IMR-90 (cell line): ENCODE measurements at regions not wholly inside any gene's neighbourhood (a gene's known extent, or its start where the extent isn't known, plus 50 kb on each side); places are given as distances from the start of the nearest gene placed in this dataset.

Source experiments
- ATAC-seq: fragments of 200-7000 bp; cut with Tn5 transposase; 2 replicates; pipeline ENCODE4 v1.9.1; 2020; ENCODE audit warnings: low read depth, mild to moderate bottlenecking, moderate library complexity
- BruUV-seq: library from RNA; stranded (reverse); fragments of 400-500 nt; replicated peaks from 2 replicates; lab custom pipeline; 2021; lab: Mats Ljungman, UMichigan
- CTCF ChIA-PET: fragments of 300-600 bp; formaldehyde crosslinking; extraction: SDS; loops from one replicate; lab custom pipeline; 2021; ENCODE audit warnings: antibody characterized with exemption; lab: Yijun Ruan, JAX
- POLR2A ChIA-PET: fragments of 300-600 bp; sonication (Branson Sonifier 250); formaldehyde crosslinking; loops from one replicate; lab custom pipeline; 2022; ENCODE audit warnings: antibody characterized with exemption; ENCODE audit not compliant: unreplicated experiment; lab: Charles Lee
- DNase-seq: peaks from one replicate; pipeline ENCODE4 v3.0.0; 2013
- H2AFZ ChIP-seq: replicated peaks from 2 replicates; pipeline ENCODE3; 2013; ENCODE audit warnings: low read length, mild to moderate bottlenecking; ENCODE audit not compliant: poor library complexity
- H2AK5ac ChIP-seq: 2 replicates; pipeline ENCODE4 v1.6.1; 2013; ENCODE audit warnings: low read depth, low read length, inconsistent platforms
- H2AK9ac ChIP-seq: replicated peaks from 2 replicates; pipeline ENCODE3; 2013; ENCODE audit warnings: mild to moderate bottlenecking, low read depth, low read length, moderate library complexity; ENCODE audit not compliant: poor library complexity
- H2BK120ac ChIP-seq: 2 replicates; pipeline ENCODE4 v1.6.1; 2013; ENCODE audit warnings: low read depth, low read length, inconsistent platforms
- H2BK15ac ChIP-seq: 3 replicates; pipeline ENCODE4 v1.6.1; 2013; ENCODE audit warnings: low read depth, low read length, inconsistent platforms
- H2BK20ac ChIP-seq: 2 replicates; pipeline ENCODE4 v1.6.1; 2013; ENCODE audit warnings: low read depth, mild to moderate bottlenecking, inconsistent platforms, low read length, moderate library complexity
- H2BK5ac ChIP-seq: 2 replicates; pipeline ENCODE4 v1.6.1; 2013; ENCODE audit warnings: mild to moderate bottlenecking, low read depth, low read length, inconsistent platforms; ENCODE audit not compliant: poor library complexity, severe bottlenecking
- H3K14ac ChIP-seq: replicated peaks from 2 replicates; pipeline ENCODE4 v1.6.1; 2013; ENCODE audit warnings: low read depth, low read length, inconsistent platforms
- H3K18ac ChIP-seq: 2 replicates; pipeline ENCODE4 v1.6.1; 2013; ENCODE audit warnings: low read depth, low read length, control low read depth
- H3K23ac ChIP-seq: 2 replicates; pipeline ENCODE4 v1.6.1; 2013; ENCODE audit warnings: low read depth, low read length, inconsistent platforms
- H3K27ac ChIP-seq: 2 replicates; pipeline ENCODE4 v1.5.1; 2013; ENCODE audit warnings: mild to moderate bottlenecking, control low read depth, low read length; ENCODE audit not compliant: insufficient read depth
- H3K27me3 ChIP-seq: 2 replicates; pipeline ENCODE4 v1.6.1; 2013; ENCODE audit warnings: low read length; ENCODE audit not compliant: control insufficient read depth, insufficient read depth
- H3K36me3 ChIP-seq: 2 replicates; pipeline ENCODE4 v1.6.1; 2013; ENCODE audit warnings: low read length, mixed read lengths; ENCODE audit not compliant: control insufficient read depth, insufficient read depth
- H3K4ac ChIP-seq: 2 replicates; pipeline ENCODE4 v1.6.1; 2013; ENCODE audit warnings: low read depth, low read length, inconsistent platforms
- H3K4me1 ChIP-seq: 2 replicates; pipeline ENCODE4 v1.6.1; 2013; ENCODE audit warnings: low read length, mixed read lengths; ENCODE audit not compliant: control insufficient read depth, insufficient read depth
- H3K4me2 ChIP-seq: 2 replicates; pipeline ENCODE4 v1.6.1; 2013; ENCODE audit warnings: low read depth, mild to moderate bottlenecking, control low read depth, low read length, moderate library complexity
- H3K4me3 ChIP-seq: 2 replicates; pipeline ENCODE4 v1.5.1; 2013; ENCODE audit warnings: low read depth, mild to moderate bottlenecking, control low read depth, low read length, moderate library complexity; ENCODE audit not compliant: insufficient read depth
- H3K56ac ChIP-seq: 2 replicates; pipeline ENCODE4 v1.6.1; 2013; ENCODE audit warnings: low read length, inconsistent platforms; ENCODE audit not compliant: insufficient read depth; ENCODE audit errors: extremely low read depth
- H3K79me1 ChIP-seq, 2 experiments: 2 replicates each; pipeline ENCODE4 v1.6.1; 2013; ENCODE audit warnings: low read length in 2 of 2, inconsistent platforms in 1 of 2, low read depth in 1 of 2
- H3K9ac ChIP-seq: 2 replicates; pipeline ENCODE4 v1.6.1; 2013; ENCODE audit warnings: low read depth, low read length, control low read depth
- H3K9me1 ChIP-seq: 2 replicates; pipeline ENCODE4 v1.6.1; 2013; ENCODE audit warnings: low read length, inconsistent platforms; ENCODE audit not compliant: insufficient read depth
- H3K9me3 ChIP-seq: 2 replicates; pipeline ENCODE4 v1.6.1; 2013; ENCODE audit warnings: low read length; ENCODE audit not compliant: control insufficient read depth, insufficient read depth
- H4K20me1 ChIP-seq: 2 replicates; pipeline ENCODE4 v1.6.1; 2013; ENCODE audit warnings: low read length, inconsistent platforms; ENCODE audit not compliant: insufficient read depth
- H4K5ac ChIP-seq: 2 replicates; pipeline ENCODE4 v1.6.1; 2013; ENCODE audit warnings: mild to moderate bottlenecking, low read depth, low read length, control low read depth
- H4K8ac ChIP-seq, 2 experiments: 2 replicates each; pipeline ENCODE4 v1.6.1; 2013; ENCODE audit warnings: low read depth in 2 of 2, low read length in 2 of 2, control low read depth in 1 of 2, inconsistent platforms in 1 of 2
- H4K91ac ChIP-seq: 2 replicates; pipeline ENCODE4 v1.6.1; 2013; ENCODE audit warnings: low read depth, low read length, inconsistent platforms; ENCODE audit not compliant: insufficient read depth
- BHLHE40 ChIP-seq: fragments of 150-350 bp; IDR thresholded peaks from 2 replicates; pipeline ENCODE4 v1.6.1; 2016; ENCODE audit warnings: mild to moderate bottlenecking, low read depth, low read length
- CEBPB ChIP-seq: IDR thresholded peaks from 2 replicates; pipeline ENCODE4 v1.6.1; 2012; ENCODE audit warnings: low read depth, low read length, improper control_type of control experiment
- CHD1 ChIP-seq: IDR thresholded peaks from 2 replicates; pipeline ENCODE4 v1.6.1; 2012; ENCODE audit warnings: low read depth, low read length, improper control_type of control experiment
- CTCF ChIP-seq: conservative IDR thresholded peaks from 2 replicates; pipeline ENCODE4 v1.5.1; 2012; ENCODE audit warnings: mild to moderate bottlenecking, low read depth, low read length, improper control_type of control experiment
- ELK1 ChIP-seq: fragments of 150-350 bp; IDR thresholded peaks from 2 replicates; pipeline ENCODE4 v1.6.1; 2016; ENCODE audit warnings: low read depth, mild to moderate bottlenecking, low read length, moderate library complexity, borderline replicate concordance
- FOS ChIP-seq: fragments of 150-350 bp; IDR thresholded peaks from 2 replicates; pipeline ENCODE4 v1.6.1; 2016; ENCODE audit warnings: low read depth, low read length
- MAFK ChIP-seq: IDR thresholded peaks from 2 replicates; pipeline ENCODE4 v1.6.1; 2012; ENCODE audit warnings: low read depth, low read length, improper control_type of control experiment
- MAZ ChIP-seq: IDR thresholded peaks from 2 replicates; pipeline ENCODE4 v1.6.1; 2012; ENCODE audit warnings: low read depth, mild to moderate bottlenecking, low read length, improper control_type of control experiment, moderate library complexity, borderline replicate concordance
- MXI1 ChIP-seq: IDR thresholded peaks from 2 replicates; pipeline ENCODE4 v1.6.1; 2012; ENCODE audit warnings: low read depth, mild to moderate bottlenecking, low read length, moderate library complexity, borderline replicate concordance
- NFE2L2 ChIP-seq: fragments of 150-350 bp; IDR thresholded peaks from 2 replicates; pipeline ENCODE4 v1.6.1; 2016; ENCODE audit warnings: low read depth, mild to moderate bottlenecking, low read length
- POLR2A ChIP-seq: IDR thresholded peaks from 2 replicates; pipeline ENCODE4 v1.6.1; 2012; ENCODE audit warnings: mild to moderate bottlenecking, low read depth, low read length
- RAD21 ChIP-seq: IDR thresholded peaks from 2 replicates; pipeline ENCODE4 v1.6.1; 2012; ENCODE audit warnings: low read length, improper control_type of control experiment
- RCOR1 ChIP-seq: IDR thresholded peaks from 2 replicates; pipeline ENCODE4 v1.6.1; 2012; ENCODE audit warnings: mild to moderate bottlenecking, low read length, improper control_type of control experiment; ENCODE audit not compliant: insufficient replicate concordance
- RFX5 ChIP-seq: IDR thresholded peaks from 2 replicates; pipeline ENCODE4 v1.8.0; 2012; ENCODE audit warnings: low read depth, mild to moderate bottlenecking, low read length, moderate library complexity
- SMC3 ChIP-seq: fragments of 150-350 bp; IDR thresholded peaks from 2 replicates; pipeline ENCODE4 v1.6.1; 2016; ENCODE audit warnings: low read depth, mild to moderate bottlenecking, antibody characterized with exemption, low read length, moderate library complexity
- USF2 ChIP-seq: fragments of 150-350 bp; IDR thresholded peaks from 2 replicates; pipeline ENCODE4 v1.6.1; 2017; ENCODE audit warnings: mild to moderate bottlenecking, antibody characterized with exemption, low read length, low read depth
- dilution Hi-C: fragments of 300-500 bp; cut with HindIII; formaldehyde crosslinking; loops from one replicate; pipeline ENCODE4 v1.14.3; 2018; ENCODE audit warnings: low sequenced_read_pairs; ENCODE audit not compliant: unreplicated experiment
- in situ Hi-C: fragments of 300-500 bp; cut with MboI; formaldehyde crosslinking; loops from 3 replicates; pipeline ENCODE4 v1.14.3; 2019; ENCODE audit warnings: low sequenced_read_pairs, inconsistent platforms, mixed read lengths
- intact Hi-C: fragments of 100-400 bp; cut with micrococcal nuclease; formaldehyde crosslinking; loops from 2 replicates; pipeline ENCODE4 v1.10.0; 2022

- dilution Hi-C loops (no loop called here), intact Hi-C loops (no loop called here), in situ Hi-C loops (no loop called here)
- Histone ChIP-seq H3K4ac (no peak overlapping the region), H2BK5ac (no peak overlapping the region), H3K9ac (no peak overlapping the region), H3K56ac (no peak overlapping the region), H2AK9ac (no peak overlapping the region), H2BK20ac (no peak overlapping the region), H3K18ac (no peak overlapping the region), H4K91ac (no peak overlapping the region), H4K8ac (no peak overlapping the region), H3K36me3 (no peaks in the 10 kb centered on the region), H4K20me1 (no peaks in the 10 kb centered on the region), H3K79me1 (no peaks in the 10 kb centered on the region), H3K9me3 (no peaks in the 10 kb centered on the region), H2AK5ac (no peak overlapping the region), H4K5ac (no peak overlapping the region), H3K4me1 (no peaks in the 10 kb centered on the region), H3K27me3 (no peaks in the 10 kb centered on the region), H2AFZ (no peak overlapping the region), H2BK120ac (no peak overlapping the region), H2BK15ac (no peak overlapping the region), H3K4me2 (no peak overlapping the region), H3K14ac (no peak overlapping the region), H3K27ac (no peak overlapping the region), H3K4me3 (no peak overlapping the region), H3K9me1 (no peaks in the 10 kb centered on the region), H3K23ac (no peak overlapping the region)
- ChIA-PET POLR2A (no interaction called here), CTCF (no interaction called here)
- no peak for TF ChIP-seq CHD1
- no peak for TF ChIP-seq MAZ
- no peak for TF ChIP-seq FOS
- no peak for TF ChIP-seq USF2
- TF ChIP-seq CEBPB = no peak
- TF ChIP-seq BHLHE40 = no peak
- no peak for TF ChIP-seq CTCF
- TF ChIP-seq RAD21 = no peak
- no peak for TF ChIP-seq SMC3
- TF ChIP-seq POLR2A = no peak
- no peak for TF ChIP-seq MAFK
- TF ChIP-seq RFX5 = no peak
- TF ChIP-seq NFE2L2 = no peak
- TF ChIP-seq MXI1 = no peak
- TF ChIP-seq RCOR1 = no peak
- TF ChIP-seq ELK1 = no peak
- DNase-seq = no peak
- BruUV-seq = no TSS peak
- no peak for ATAC-seq
Observed at GRCh38 chr3:157713101-157713500, 209.9 kb upstream of the VEPH1 start.
